ENCODE measurements at regions not wholly inside any gene's neighbourhood (a gene's known extent, or its start where the extent isn't known, plus 50 kb on each side); places are given as distances from the start of the nearest gene placed in this dataset.
"Not testable (repeated sequence)": the region's sequence is repeated elsewhere in the genome, so short reads cannot be mapped to it uniquely, and the experiment has no call there.

DNA sequence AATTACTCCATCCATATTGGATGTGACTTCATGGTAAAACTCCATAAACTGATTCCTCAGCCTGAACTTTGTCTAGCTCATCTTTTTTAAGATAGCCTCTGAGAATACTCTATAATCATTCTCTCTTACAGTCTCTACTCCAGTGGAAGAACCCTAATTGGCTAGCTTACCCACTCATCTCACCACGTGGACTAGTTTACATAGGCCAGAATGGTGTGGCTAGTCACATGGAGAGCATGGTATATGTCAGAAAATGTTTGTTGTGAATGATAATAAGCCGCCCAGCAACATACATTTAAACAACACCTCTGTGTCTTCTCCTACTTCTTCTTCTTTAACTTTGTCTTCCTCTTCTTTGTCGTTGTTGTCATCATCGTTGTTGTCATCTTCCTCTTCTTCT is 389.2 kb upstream of the LRRC3B start:
- DNase-seq (ENCODE audit: low read depth), result no peak
- H3K9ac ChIP-seq (ENCODE audit: low read length), result no peak overlapping the region

GRCh38 chr3:26236531-26236930 is 386.0 kb upstream of the LRRC3B start:
- no peaks in the 10 kb centered on the region for H3K36me3 ChIP-seq (ENCODE audit: control insufficient read depth, insufficient read depth, low read length, severe bottlenecking)
- H3K4me3 ChIP-seq (ENCODE audit: low read length), result no peak overlapping the region
- H3K27me3 ChIP-seq (replicated peaks; ENCODE audit: control insufficient read depth, insufficient read depth, low read length), result no peaks in the 10 kb centered on the region
- H3K9me3 ChIP-seq (ENCODE audit: control insufficient read depth, low read length), result peaks cover 2% of the 10 kb centered on the region
- H3K4me1 ChIP-seq (ENCODE audit: control insufficient read depth, insufficient read depth, low read length), result no peaks in the 10 kb centered on the region
- DNase-seq (ENCODE audit: low read depth), result no peak
- H3K9ac ChIP-seq (ENCODE audit: low read length), result no peak overlapping the region

More for the DNA sequence above, 389.2 kb upstream of the LRRC3B start:
- Histone ChIP-seq H3K9me3 (ENCODE audit: control insufficient read depth, low read length) (peaks cover 2% of the 10 kb centered on the region), H3K27me3 (replicated peaks; ENCODE audit: control insufficient read depth, insufficient read depth, low read length) (no peaks in the 10 kb centered on the region), H3K4me1 (ENCODE audit: control insufficient read depth, insufficient read depth, low read length) (no peaks in the 10 kb centered on the region), H3K36me3 (ENCODE audit: control insufficient read depth, insufficient read depth, low read length, severe bottlenecking) (no peaks in the 10 kb centered on the region), H3K4me3 (ENCODE audit: low read length) (no peak overlapping the region)

GRCh38 chr3:26237036-26237682 is 385.4 kb upstream of the LRRC3B start:
- Histone ChIP-seq H3K27me3 (replicated peaks; ENCODE audit: control insufficient read depth, insufficient read depth, low read length) (no peaks in the 10 kb centered on the region), H3K4me3 (ENCODE audit: low read length) (no peak overlapping the region), H3K9me3 (ENCODE audit: control insufficient read depth, low read length) (peaks cover 2% of the 10 kb centered on the region), H3K9ac (ENCODE audit: low read length) (no peak overlapping the region), H3K4me1 (ENCODE audit: control insufficient read depth, insufficient read depth, low read length) (no peaks in the 10 kb centered on the region), H3K36me3 (ENCODE audit: control insufficient read depth, insufficient read depth, low read length, severe bottlenecking) (no peaks in the 10 kb centered on the region)
- DNase-seq (ENCODE audit: low read depth), result no peak

DNA sequence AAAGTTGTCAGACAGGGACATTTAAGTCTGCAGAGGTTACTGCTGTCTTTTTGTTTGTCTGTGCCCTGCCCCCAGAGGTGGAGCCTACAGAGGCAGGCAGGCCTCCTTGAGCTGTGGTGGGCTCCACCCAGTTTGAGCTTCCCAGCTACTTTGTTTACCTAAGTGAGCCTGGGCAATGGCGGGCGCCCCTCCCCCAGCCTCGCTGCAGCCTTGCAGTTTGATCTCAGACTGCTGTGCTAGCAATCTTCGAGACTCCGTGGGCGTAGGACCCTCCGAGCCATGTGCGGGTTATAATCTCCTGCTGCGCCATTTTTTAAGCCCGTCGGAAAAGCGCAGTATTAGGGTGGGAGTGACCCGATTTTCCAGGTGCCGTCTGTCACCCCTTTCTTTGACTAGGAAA is 378.0 kb upstream of the LRRC3B start:
- H3K9me3 ChIP-seq (ENCODE audit: control insufficient read depth, low read length); H3K36me3 ChIP-seq (ENCODE audit: control insufficient read depth, insufficient read depth, low read length, severe bottlenecking); H3K9ac ChIP-seq (ENCODE audit: low read length); H3K4me3 ChIP-seq (ENCODE audit: low read length); H3K4me1 ChIP-seq (ENCODE audit: control insufficient read depth, insufficient read depth, low read length); DNase-seq (ENCODE audit: low read depth); H3K27me3 ChIP-seq (replicated peaks; ENCODE audit: control insufficient read depth, insufficient read depth, low read length): not testable (repeated sequence)

DNA sequence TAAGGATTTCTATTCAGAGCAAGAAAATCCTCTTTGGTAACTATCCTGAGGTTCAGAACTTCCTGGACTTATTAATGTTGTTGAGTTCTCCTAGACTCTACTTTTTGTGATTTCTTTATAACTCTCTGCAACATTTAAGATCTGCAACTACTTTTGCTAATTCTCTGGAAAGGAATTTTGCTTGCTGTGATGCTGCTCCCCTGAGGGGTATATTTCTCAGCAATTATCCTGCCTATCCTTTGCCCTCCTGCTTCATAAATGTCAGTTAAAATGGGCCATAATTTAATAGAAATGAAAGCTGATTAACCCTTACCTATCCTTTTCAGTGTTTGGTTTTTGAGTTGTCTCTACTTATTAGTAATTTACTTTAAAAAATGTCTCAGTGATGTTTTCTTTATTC is 377.3 kb upstream of the LRRC3B start:
- no peak overlapping the region for H3K9ac ChIP-seq (ENCODE audit: low read length)
- no peaks in the 10 kb centered on the region for H3K4me1 ChIP-seq (ENCODE audit: control insufficient read depth, insufficient read depth, low read length)
- H3K4me3 ChIP-seq (ENCODE audit: low read length), result no peak overlapping the region
- H3K36me3 ChIP-seq (ENCODE audit: control insufficient read depth, insufficient read depth, low read length, severe bottlenecking), result no peaks in the 10 kb centered on the region
- no peaks in the 10 kb centered on the region for H3K27me3 ChIP-seq (replicated peaks; ENCODE audit: control insufficient read depth, insufficient read depth, low read length)
- no peaks in the 10 kb centered on the region for H3K9me3 ChIP-seq (ENCODE audit: control insufficient read depth, low read length)
- no peak for DNase-seq (ENCODE audit: low read depth)

GRCh38 chr3:26246901-26247300 is 375.7 kb upstream of the LRRC3B start:
- H3K36me3 ChIP-seq (ENCODE audit: control insufficient read depth, insufficient read depth, low read length, severe bottlenecking), result no peaks in the 10 kb centered on the region
- H3K27me3 ChIP-seq (replicated peaks; ENCODE audit: control insufficient read depth, insufficient read depth, low read length), result no peaks in the 10 kb centered on the region
- DNase-seq (ENCODE audit: low read depth), result no peak
- no peaks in the 10 kb centered on the region for H3K9me3 ChIP-seq (ENCODE audit: control insufficient read depth, low read length)
- no peak overlapping the region for H3K4me3 ChIP-seq (ENCODE audit: low read length)
- no peaks in the 10 kb centered on the region for H3K4me1 ChIP-seq (ENCODE audit: control insufficient read depth, insufficient read depth, low read length)
- no peak overlapping the region for H3K9ac ChIP-seq (ENCODE audit: low read length)

DNA sequence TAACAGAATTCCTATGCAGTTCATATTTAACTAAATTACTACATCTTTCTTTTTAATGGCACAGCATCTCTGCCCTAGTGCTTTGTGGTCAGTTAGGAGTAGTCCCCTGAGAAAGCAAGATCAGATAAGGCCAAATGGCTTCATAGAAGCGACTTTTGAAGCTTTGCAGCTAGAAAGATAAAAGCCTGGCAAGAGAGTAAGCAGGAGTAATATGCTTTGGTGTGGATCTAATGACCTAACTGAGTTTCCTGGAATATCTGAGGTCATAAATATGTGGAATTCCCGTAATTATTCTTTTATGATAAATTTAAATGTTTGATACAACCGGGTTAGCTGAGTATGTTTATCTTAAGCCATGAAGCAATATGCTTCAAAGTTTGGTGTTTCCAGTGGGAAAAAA is 374.9 kb upstream of the LRRC3B start:
- Histone ChIP-seq H3K9me3 (ENCODE audit: control insufficient read depth, low read length) (no peaks in the 10 kb centered on the region), H3K36me3 (ENCODE audit: control insufficient read depth, insufficient read depth, low read length, severe bottlenecking) (no peaks in the 10 kb centered on the region), H3K27me3 (replicated peaks; ENCODE audit: control insufficient read depth, insufficient read depth, low read length) (no peaks in the 10 kb centered on the region), H3K4me1 (ENCODE audit: control insufficient read depth, insufficient read depth, low read length) (no peaks in the 10 kb centered on the region), H3K4me3 (ENCODE audit: low read length) (no peak overlapping the region), H3K9ac (ENCODE audit: low read length) (no peak overlapping the region)
- DNase-seq (ENCODE audit: low read depth), result no peak

DNA sequence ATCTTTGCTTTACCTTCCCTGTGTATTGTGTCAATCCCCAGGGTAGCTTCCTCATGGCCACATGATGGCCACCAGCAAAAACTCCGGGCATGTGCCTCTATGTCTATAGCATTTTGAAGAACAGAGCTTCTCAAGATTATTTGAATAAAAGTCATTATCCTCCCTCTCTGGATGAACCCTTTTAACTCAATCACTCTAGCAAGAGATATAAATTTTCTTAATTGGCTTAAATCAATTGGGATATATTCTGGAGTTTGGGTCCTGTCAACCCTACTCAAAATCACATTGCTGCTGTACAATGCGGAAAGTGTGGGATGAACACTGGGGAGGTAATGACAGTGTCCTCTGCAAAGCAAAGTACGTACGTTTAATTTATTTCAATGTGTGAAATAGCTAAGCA is 370.6 kb upstream of the LRRC3B start:
- Histone ChIP-seq H3K36me3 (ENCODE audit: control insufficient read depth, insufficient read depth, low read length, severe bottlenecking) (no peaks in the 10 kb centered on the region), H3K9ac (ENCODE audit: low read length) (no peak overlapping the region), H3K4me3 (ENCODE audit: low read length) (no peak overlapping the region), H3K9me3 (ENCODE audit: control insufficient read depth, low read length) (no peaks in the 10 kb centered on the region), H3K4me1 (ENCODE audit: control insufficient read depth, insufficient read depth, low read length) (no peaks in the 10 kb centered on the region), H3K27me3 (replicated peaks; ENCODE audit: control insufficient read depth, insufficient read depth, low read length) (no peaks in the 10 kb centered on the region)
- no peak for DNase-seq (ENCODE audit: low read depth)

DNA sequence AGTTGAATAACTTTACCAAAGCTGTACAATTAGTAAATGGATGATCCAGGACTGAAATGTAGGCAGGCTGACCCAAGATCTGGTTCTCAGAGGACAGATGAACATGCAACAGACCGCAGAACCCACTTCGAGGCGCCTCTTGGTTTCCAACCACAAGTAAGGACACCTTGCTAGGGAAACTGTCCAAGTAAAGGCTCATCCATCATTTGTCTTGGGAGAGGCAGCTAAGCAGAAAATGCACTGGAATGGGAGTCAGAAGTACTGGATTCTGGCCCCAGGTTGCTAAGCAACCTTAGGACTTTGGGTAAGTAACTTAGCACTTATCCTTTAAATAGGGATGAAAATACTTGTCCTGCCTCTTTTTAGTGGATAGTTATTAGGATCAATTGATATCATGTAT is 366.3 kb upstream of the LRRC3B start:
- Histone ChIP-seq H3K4me1 (ENCODE audit: control insufficient read depth, insufficient read depth, low read length) (no peaks in the 10 kb centered on the region), H3K36me3 (ENCODE audit: control insufficient read depth, insufficient read depth, low read length, severe bottlenecking) (no peaks in the 10 kb centered on the region), H3K9ac (ENCODE audit: low read length) (no peak overlapping the region), H3K4me3 (ENCODE audit: low read length) (no peak overlapping the region), H3K9me3 (ENCODE audit: control insufficient read depth, low read length) (peaks cover 2% of the 10 kb centered on the region), H3K27me3 (replicated peaks; ENCODE audit: control insufficient read depth, insufficient read depth, low read length) (no peaks in the 10 kb centered on the region)
- no peak for DNase-seq (ENCODE audit: low read depth)

DNA sequence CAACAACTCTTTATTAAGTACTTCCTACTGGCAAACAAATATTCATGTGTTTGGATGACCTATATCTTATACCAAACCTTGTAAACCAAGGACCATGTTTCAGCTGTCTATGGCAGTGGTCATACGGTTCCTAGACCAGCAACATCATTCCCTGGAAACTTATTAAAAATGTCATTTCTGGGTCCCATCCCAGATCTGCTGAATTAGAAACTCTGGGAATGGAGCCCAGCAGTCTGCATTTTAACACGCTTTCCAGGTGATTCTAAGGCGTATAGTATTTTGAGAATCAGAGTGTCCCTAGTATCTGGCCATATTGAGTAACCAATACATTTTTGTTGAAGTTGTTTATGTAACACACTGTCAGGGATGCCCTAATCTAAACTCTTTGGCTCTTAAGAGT is 363.4 kb upstream of the LRRC3B start:
- Histone ChIP-seq H3K4me1 (ENCODE audit: control insufficient read depth, insufficient read depth, low read length) (no peaks in the 10 kb centered on the region), H3K27me3 (replicated peaks; ENCODE audit: control insufficient read depth, insufficient read depth, low read length) (no peaks in the 10 kb centered on the region), H3K4me3 (ENCODE audit: low read length) (no peak overlapping the region), H3K36me3 (ENCODE audit: control insufficient read depth, insufficient read depth, low read length, severe bottlenecking) (no peaks in the 10 kb centered on the region), H3K9ac (ENCODE audit: low read length) (no peak overlapping the region), H3K9me3 (ENCODE audit: control insufficient read depth, low read length) (peaks cover 2% of the 10 kb centered on the region)
- DNase-seq (ENCODE audit: low read depth), result no peak

- DNase-seq (ENCODE audit: low read depth), result no peak
- Histone ChIP-seq H3K4me1 (ENCODE audit: control insufficient read depth, insufficient read depth, low read length) (no peaks in the 10 kb centered on the region), H3K27me3 (replicated peaks; ENCODE audit: control insufficient read depth, insufficient read depth, low read length) (no peaks in the 10 kb centered on the region), H3K4me3 (ENCODE audit: low read length) (no peak overlapping the region), H3K9me3 (ENCODE audit: control insufficient read depth, low read length) (peaks cover 2% of the 10 kb centered on the region), H3K36me3 (ENCODE audit: control insufficient read depth, insufficient read depth, low read length, severe bottlenecking) (no peaks in the 10 kb centered on the region), H3K9ac (ENCODE audit: low read length) (no peak overlapping the region)
These were observed 362.4 kb upstream of the LRRC3B start for GRCh38 chr3:26260139-26260538.

DNA sequence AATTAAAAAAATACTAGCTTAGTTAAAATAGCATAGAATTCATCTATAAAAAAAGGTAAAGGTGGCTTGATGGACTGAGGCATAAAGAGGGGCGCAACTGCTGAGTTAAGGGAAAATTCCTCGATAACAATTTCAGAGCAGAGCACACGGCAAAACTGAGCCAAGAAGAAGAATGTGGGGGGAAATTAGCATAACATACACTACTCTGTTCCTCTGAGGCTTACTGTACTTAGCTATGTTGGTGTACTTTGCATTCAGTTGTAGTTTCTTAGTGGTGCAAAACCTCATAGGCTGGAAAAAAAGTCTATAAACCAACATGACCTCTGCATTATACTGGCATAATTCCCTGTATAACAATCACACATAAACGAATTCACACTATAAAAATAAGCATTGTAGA is 357.9 kb upstream of the LRRC3B start:
- no peaks in the 10 kb centered on the region for H3K4me1 ChIP-seq (ENCODE audit: control insufficient read depth, insufficient read depth, low read length)
- no peak overlapping the region for H3K9ac ChIP-seq (ENCODE audit: low read length)
- no peaks in the 10 kb centered on the region for H3K9me3 ChIP-seq (ENCODE audit: control insufficient read depth, low read length)
- no peaks in the 10 kb centered on the region for H3K36me3 ChIP-seq (ENCODE audit: control insufficient read depth, insufficient read depth, low read length, severe bottlenecking)
- no peak for DNase-seq (ENCODE audit: low read depth)
- H3K27me3 ChIP-seq (replicated peaks; ENCODE audit: control insufficient read depth, insufficient read depth, low read length), result no peaks in the 10 kb centered on the region
- H3K4me3 ChIP-seq (ENCODE audit: low read length), result no peak overlapping the region

All from adipocyte (in vitro differentiated cells).